ENCODE measurements at regions not wholly inside any gene's neighbourhood (a gene's known extent, or its start where the extent isn't known, plus 50 kb on each side); places are given as distances from the start of the nearest gene placed in this dataset.
"Not testable (repeated sequence)": the region's sequence is repeated elsewhere in the genome, so short reads cannot be mapped to it uniquely, and the experiment has no call there.

GRCh38 chr12:59314209-59314608, 281.6 kb upstream of the SLC16A7 start:
- Mint-ChIP-seq H3K36me3 (peaks cover 5% of the 10 kb centered on the region), H3K27ac (no peak overlapping the region), H3K9me3 (peaks cover 21% of the 10 kb centered on the region), H3K4me1 (ENCODE audit: low read depth in 2 of 2) (no peaks in the 10 kb centered on the region), H3K4me3 (no peak overlapping the region), H3K27me3 (no peaks in the 10 kb centered on the region)
- DNase-seq (ENCODE audit: low spot score), result no peak
- ATAC-seq, result no peak

- Mint-ChIP-seq H3K36me3 (peaks cover 6% of the 10 kb centered on the region), H3K27me3 (no peaks in the 10 kb centered on the region), H3K4me3 (no peak overlapping the region), H3K9me3 (peaks cover 16% of the 10 kb centered on the region), H3K4me1 (ENCODE audit: low read depth in 2 of 2) (no peaks in the 10 kb centered on the region), H3K27ac (no peak overlapping the region)
- DNase-seq (ENCODE audit: low spot score) (no peak), ATAC-seq (no peak)
These were observed 291.6 kb upstream of the SLC16A7 start for GRCh38 chr12:59304077-59304721.

GRCh38 chr12:59298296-59298695, 297.5 kb upstream of the SLC16A7 start:
- Mint-ChIP-seq H3K4me3 (no peak overlapping the region), H3K4me1 (ENCODE audit: low read depth in 2 of 2) (no peaks in the 10 kb centered on the region), H3K27ac (no peak overlapping the region), H3K9me3 (peaks cover 19% of the 10 kb centered on the region), H3K27me3 (no peaks in the 10 kb centered on the region), H3K36me3 (peaks cover 6% of the 10 kb centered on the region)
- ATAC-seq (no peak), DNase-seq (ENCODE audit: low spot score) (no peak)

GRCh38 chr12:59294221-59294620, 301.6 kb upstream of the SLC16A7 start:
- Mint-ChIP-seq H3K4me1 (ENCODE audit: low read depth in 2 of 2) (no peaks in the 10 kb centered on the region), H3K27me3 (no peaks in the 10 kb centered on the region), H3K27ac (no peak overlapping the region), H3K4me3 (no peak overlapping the region), H3K36me3 (no peaks in the 10 kb centered on the region), H3K9me3 (peaks cover 11% of the 10 kb centered on the region)
- ATAC-seq (no peak), DNase-seq (ENCODE audit: low spot score) (no peak)

GRCh38 chr12:59282999-59283398, 312.8 kb upstream of the SLC16A7 start:
- DNase-seq (ENCODE audit: low spot score) (no peak), ATAC-seq (no peak)
- Mint-ChIP-seq H3K27me3 (no peaks in the 10 kb centered on the region), H3K27ac (no peak overlapping the region), H3K4me3 (no peak overlapping the region), H3K4me1 (ENCODE audit: low read depth in 2 of 2) (no peaks in the 10 kb centered on the region), H3K36me3 (no peaks in the 10 kb centered on the region), H3K9me3 (peaks cover 15% of the 10 kb centered on the region)

GRCh38 chr12:59273561-59273960, 322.3 kb upstream of the SLC16A7 start:
- peaks cover 29% of the 10 kb centered on the region for H3K9me3 Mint-ChIP-seq
- ATAC-seq; H3K27ac Mint-ChIP-seq; H3K4me3 Mint-ChIP-seq; H3K36me3 Mint-ChIP-seq; H3K27me3 Mint-ChIP-seq; DNase-seq (ENCODE audit: low spot score); H3K4me1 Mint-ChIP-seq (ENCODE audit: low read depth in 2 of 2): not testable (repeated sequence)

- peaks cover 6% of the 10 kb centered on the region for H3K36me3 Mint-ChIP-seq
- H3K27me3 Mint-ChIP-seq, result no peaks in the 10 kb centered on the region
- H3K4me3 Mint-ChIP-seq, result no peak overlapping the region
- H3K27ac Mint-ChIP-seq, result no peak overlapping the region
- no peaks in the 10 kb centered on the region for H3K4me1 Mint-ChIP-seq (ENCODE audit: low read depth in 2 of 2)
- ATAC-seq, result no peak
- peaks cover 29% of the 10 kb centered on the region for H3K9me3 Mint-ChIP-seq
- no peak for DNase-seq (ENCODE audit: low spot score)
These were observed 327.5 kb upstream of the SLC16A7 start for GRCh38 chr12:59268295-59268809.

- Mint-ChIP-seq H3K27ac (no peak overlapping the region), H3K27me3 (no peaks in the 10 kb centered on the region), H3K9me3 (peaks cover 15% of the 10 kb centered on the region), H3K36me3 (no peaks in the 10 kb centered on the region), H3K4me1 (ENCODE audit: low read depth in 2 of 2) (no peaks in the 10 kb centered on the region), H3K4me3 (no peak overlapping the region)
- no peak for DNase-seq (ENCODE audit: low spot score)
- ATAC-seq, result no peak
These were observed 335.6 kb upstream of the SLC16A7 start for GRCh38 chr12:59260202-59260601.

GRCh38 chr12:59252731-59253130, 332.4 kb upstream of the LRIG3 start:
- Mint-ChIP-seq H3K9me3 (peaks cover 13% of the 10 kb centered on the region), H3K27ac (no peak overlapping the region), H3K4me3 (no peak overlapping the region), H3K27me3 (no peaks in the 10 kb centered on the region), H3K4me1 (ENCODE audit: low read depth in 2 of 2) (no peaks in the 10 kb centered on the region), H3K36me3 (peaks cover 6% of the 10 kb centered on the region)
- DNase-seq (ENCODE audit: low spot score) (no peak), ATAC-seq (no peak)

- H3K36me3 Mint-ChIP-seq, result peaks cover 6% of the 10 kb centered on the region
- DNase-seq (ENCODE audit: low spot score), result no peak
- no peak for ATAC-seq
- peaks cover 13% of the 10 kb centered on the region for H3K9me3 Mint-ChIP-seq
- H3K4me1 Mint-ChIP-seq (ENCODE audit: low read depth in 2 of 2), result no peaks in the 10 kb centered on the region
- H3K27me3 Mint-ChIP-seq, result no peaks in the 10 kb centered on the region
- H3K4me3 Mint-ChIP-seq, result no peak overlapping the region
- no peak overlapping the region for H3K27ac Mint-ChIP-seq
These were observed 330.5 kb upstream of the LRIG3 start for GRCh38 chr12:59250766-59251165.

- Mint-ChIP-seq H3K4me1 (ENCODE audit: low read depth in 2 of 2) (no peaks in the 10 kb centered on the region), H3K27me3 (no peaks in the 10 kb centered on the region), H3K27ac (no peak overlapping the region), H3K4me3 (no peak overlapping the region), H3K36me3 (peaks cover 6% of the 10 kb centered on the region), H3K9me3 (peaks cover 14% of the 10 kb centered on the region)
- DNase-seq (ENCODE audit: low spot score) (no peak), ATAC-seq (no peak)
These were observed 319.7 kb upstream of the LRIG3 start for GRCh38 chr12:59240048-59240447.

- Mint-ChIP-seq H3K27me3 (no peaks in the 10 kb centered on the region), H3K4me1 (ENCODE audit: low read depth in 2 of 2) (no peaks in the 10 kb centered on the region), H3K4me3 (no peak overlapping the region), H3K27ac (no peak overlapping the region), H3K9me3 (peaks cover 12% of the 10 kb centered on the region), H3K36me3 (no peaks in the 10 kb centered on the region)
- no peak for DNase-seq (ENCODE audit: low spot score)
- ATAC-seq, result no peak
These were observed 314.1 kb upstream of the LRIG3 start for GRCh38 chr12:59234391-59234790.

- DNase-seq (ENCODE audit: low spot score) (no peak), ATAC-seq (no peak)
- Mint-ChIP-seq H3K4me3 (no peak overlapping the region), H3K9me3 (peaks cover 13% of the 10 kb centered on the region), H3K4me1 (ENCODE audit: low read depth in 2 of 2) (no peaks in the 10 kb centered on the region), H3K27ac (no peak overlapping the region), H3K27me3 (no peaks in the 10 kb centered on the region), H3K36me3 (peaks cover 2% of the 10 kb centered on the region)
These were observed 310.0 kb upstream of the LRIG3 start for GRCh38 chr12:59230334-59230733.

GRCh38 chr12:59219148-59219547, 298.8 kb upstream of the LRIG3 start:
- no peaks in the 10 kb centered on the region for H3K27me3 Mint-ChIP-seq

GRCh38 chr12:59196989-59197388, 276.7 kb upstream of the LRIG3 start:
- Mint-ChIP-seq H3K9me3 (peaks cover 15% of the 10 kb centered on the region), H3K27me3 (no peaks in the 10 kb centered on the region)

More at GRCh38 chr12:59219148-59219547, 298.8 kb upstream of the LRIG3 start:
- Mint-ChIP-seq H3K4me3 (no peak overlapping the region), H3K9me3 (peaks cover 7% of the 10 kb centered on the region), H3K36me3 (no peaks in the 10 kb centered on the region), H3K4me1 (ENCODE audit: low read depth in 2 of 2) (no peaks in the 10 kb centered on the region), H3K27ac (no peak overlapping the region)
- DNase-seq (ENCODE audit: low spot score), result no peak
- no peak for ATAC-seq

More at GRCh38 chr12:59196989-59197388, 276.7 kb upstream of the LRIG3 start:
- no peaks in the 10 kb centered on the region for H3K36me3 Mint-ChIP-seq
- no peak overlapping the region for H3K4me3 Mint-ChIP-seq
- ATAC-seq (no peak), DNase-seq (ENCODE audit: low spot score) (no peak)
- no peaks in the 10 kb centered on the region for H3K4me1 Mint-ChIP-seq (ENCODE audit: low read depth in 2 of 2)
- H3K27ac Mint-ChIP-seq, result no peak overlapping the region
